ENCODE measurements at regions not wholly inside any gene's neighbourhood (a gene's known extent, or its start where the extent isn't known, plus 50 kb on each side); places are given as distances from the start of the nearest gene placed in this dataset.

GRCh38 chr2:120503793-120504571 is 158.0 kb downstream of the INHBB start (continued):
- TF ChIP-seq ZNF547 (CRISPR knock-in tag; IDR thresholded peaks at IDR 0.05), result peak; percentile 51; the same call in 1 of the 2 replicates
- peak; percentile 98 for TF ChIP-seq HIC2 (CRISPR knock-in tag; IDR thresholded peaks at IDR 0.05; ENCODE audit: low read depth)
- 0 out of 2 replicates have a peak, but pooled peaks have one; percentile 44 for TF ChIP-seq ZNF878 (CRISPR knock-in tag; IDR thresholded peaks at IDR 0.05)
- TF ChIP-seq MAFK (conservative IDR thresholded peaks at IDR 0.05 in 1 of 2, IDR thresholded peaks at IDR 0.05 in 1 of 2; ENCODE audit: low read length in 2 of 2), result peak; percentile 18 to 30; a peak in 1 of 4 replicates
- no peak for TF ChIP-seq ZNF33B (CRISPR knock-in tag; IDR thresholded peaks at IDR 0.05)
- TF ChIP-seq HNF4A (CRISPR knock-in tag; IDR thresholded peaks at IDR 0.05), result peak; percentile 51
- TF ChIP-seq, protein P1, sequence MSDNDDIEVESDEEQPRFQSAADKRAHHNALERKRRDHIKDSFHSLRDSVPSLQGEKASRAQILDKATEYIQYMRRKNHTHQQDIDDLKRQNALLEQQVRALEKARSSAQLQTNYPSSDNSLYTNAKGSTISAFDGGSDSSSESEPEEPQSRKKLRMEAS (IDR thresholded peaks at IDR 0.05), result peak; percentile 19; the same call in 1 of the 2 replicates
- 0 out of 2 replicates have a peak, but pooled peaks have one; percentile 18 for TF ChIP-seq SAP130 (CRISPR knock-in tag; IDR thresholded peaks at IDR 0.05; ENCODE audit: low read depth)
- TF ChIP-seq HDAC1 (CRISPR knock-in tag; IDR thresholded peaks at IDR 0.05), result 0 out of 2 replicates have a peak, but pooled peaks have one; percentile 17
- TF ChIP-seq POLR2AphosphoS5 (IDR thresholded peaks at IDR 0.05; ENCODE audit: low read depth, low read length), result no peak
- peak; percentile 34; the same call in 1 of the 2 replicates for TF ChIP-seq UBTF (CRISPR knock-in tag; IDR thresholded peaks at IDR 0.05)
- TF ChIP-seq MZF1 (CRISPR knock-in tag; IDR thresholded peaks at IDR 0.05; ENCODE audit: borderline replicate concordance), result no peak
- TF ChIP-seq ZFP41 (CRISPR knock-in tag; IDR thresholded peaks at IDR 0.05; ENCODE audit: borderline replicate concordance), result no peak
- no peak for TF ChIP-seq ZNF12 (CRISPR knock-in tag; IDR thresholded peaks at IDR 0.05)
- TF ChIP-seq, protein P2, sequence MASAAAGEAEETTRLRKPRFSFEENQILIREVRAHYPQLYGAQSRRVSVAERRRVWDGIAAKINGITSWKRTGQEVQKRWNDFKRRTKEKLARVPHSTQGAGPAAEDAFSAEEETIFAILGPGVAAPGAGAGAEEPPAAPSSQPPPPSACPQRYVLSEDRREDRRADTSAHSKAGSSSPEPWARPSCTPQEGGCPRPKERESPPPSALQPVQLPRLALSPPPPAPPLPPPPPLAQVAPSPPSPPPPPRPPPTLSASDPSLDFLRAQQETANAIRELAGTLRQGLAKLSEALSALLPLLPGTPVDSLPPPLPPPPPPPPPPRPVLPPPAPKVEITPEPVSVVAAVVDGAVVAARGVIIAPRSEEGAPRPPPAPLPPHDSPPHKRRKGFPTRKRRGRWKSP (CRISPR knock-in tag; IDR thresholded peaks at IDR 0.05), result no peak
- TF ChIP-seq, protein P3, sequence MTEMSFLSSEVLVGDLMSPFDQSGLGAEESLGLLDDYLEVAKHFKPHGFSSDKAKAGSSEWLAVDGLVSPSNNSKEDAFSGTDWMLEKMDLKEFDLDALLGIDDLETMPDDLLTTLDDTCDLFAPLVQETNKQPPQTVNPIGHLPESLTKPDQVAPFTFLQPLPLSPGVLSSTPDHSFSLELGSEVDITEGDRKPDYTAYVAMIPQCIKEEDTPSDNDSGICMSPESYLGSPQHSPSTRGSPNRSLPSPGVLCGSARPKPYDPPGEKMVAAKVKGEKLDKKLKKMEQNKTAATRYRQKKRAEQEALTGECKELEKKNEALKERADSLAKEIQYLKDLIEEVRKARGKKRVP (CRISPR knock-in tag; IDR thresholded peaks at IDR 0.05), result 0 out of 4 replicates have a peak, but pooled peaks of 1 of the 2 experiments have one; percentile 22
- TF ChIP-seq BCL6 (CRISPR knock-in tag; IDR thresholded peaks at IDR 0.05), result 0 out of 2 replicates have a peak, but pooled peaks have one; percentile 20
- TF ChIP-seq FOSL2 (CRISPR knock-in tag; IDR thresholded peaks at IDR 0.05), result peak; percentile 21; the same call in 1 of the 2 replicates
- no peak for TF ChIP-seq ZNF883 (CRISPR knock-in tag; IDR thresholded peaks at IDR 0.05; ENCODE audit: not compliant biosample characterization)
- no peak for TF ChIP-seq NFYB (CRISPR knock-in tag; IDR thresholded peaks at IDR 0.05)
- TF ChIP-seq, protein P4, sequence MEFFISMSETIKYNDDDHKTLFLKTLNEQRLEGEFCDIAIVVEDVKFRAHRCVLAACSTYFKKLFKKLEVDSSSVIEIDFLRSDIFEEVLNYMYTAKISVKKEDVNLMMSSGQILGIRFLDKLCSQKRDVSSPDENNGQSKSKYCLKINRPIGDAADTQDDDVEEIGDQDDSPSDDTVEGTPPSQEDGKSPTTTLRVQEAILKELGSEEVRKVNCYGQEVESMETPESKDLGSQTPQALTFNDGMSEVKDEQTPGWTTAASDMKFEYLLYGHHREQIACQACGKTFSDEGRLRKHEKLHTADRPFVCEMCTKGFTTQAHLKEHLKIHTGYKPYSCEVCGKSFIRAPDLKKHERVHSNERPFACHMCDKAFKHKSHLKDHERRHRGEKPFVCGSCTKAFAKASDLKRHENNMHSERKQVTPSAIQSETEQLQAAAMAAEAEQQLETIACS (CRISPR knock-in tag; IDR thresholded peaks at IDR 0.05), result no peak
- peak; percentile 70; the same call in 1 of the 2 replicates for TF ChIP-seq BHLHE40 (IDR thresholded peaks at IDR 0.05; ENCODE audit: low read length)
